ENCODE measurements at regions not wholly inside any gene's neighbourhood (a gene's known extent, or its start where the extent isn't known, plus 50 kb on each side); places are given as distances from the start of the nearest gene placed in this dataset. TPM values are rescaled to one million over a fixed set of nuclear protein-coding genes. Genes with fewer than 3 reads are reported as not detected.

DNA sequence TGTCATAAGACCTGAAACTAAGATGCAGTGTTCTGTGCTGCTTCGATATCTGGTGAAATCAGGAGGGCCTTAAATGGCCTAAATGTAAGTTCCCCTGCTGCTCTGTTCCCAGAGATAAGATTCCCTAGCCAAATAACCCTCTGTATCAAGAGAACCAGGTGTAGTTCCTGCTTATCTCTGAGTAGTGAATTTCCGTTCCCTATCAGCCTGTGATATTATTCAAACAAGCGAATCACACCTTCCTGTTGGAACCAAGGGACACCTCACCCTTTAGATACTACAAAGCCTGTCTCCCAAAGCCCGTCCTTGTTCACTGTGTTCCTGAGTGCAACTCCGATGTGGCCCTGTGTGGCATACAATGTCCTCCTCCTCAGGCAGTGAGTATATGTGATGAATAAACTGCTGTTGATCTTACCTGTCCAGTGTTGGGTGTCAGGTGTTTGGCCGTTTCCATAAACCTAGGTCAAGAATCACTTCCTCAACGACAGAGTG, 52.2 kb upstream of the COCH start:
- Histone ChIP-seq H3K4me3 (replicated peaks in 1 of 3; ENCODE audit: low read depth in 2 of 3, low read length in 3 of 3) (no peak overlapping the region), H3K4me2 (replicated peaks; ENCODE audit: extremely low read depth, low read length, poor library complexity, severe bottlenecking) (no peak overlapping the region), H3K27me3 (ENCODE audit: control insufficient read depth in 2 of 2, insufficient read depth in 2 of 2, low read length in 2 of 2) (no peaks in the 10 kb centered on the region), H3K79me2 (ENCODE audit: insufficient read depth, low read length) (no peaks in the 10 kb centered on the region), H4K20me1 (ENCODE audit: insufficient read depth, low read length) (no peaks in the 10 kb centered on the region), H3K9ac (ENCODE audit: insufficient read depth, low read length, poor library complexity, severe bottlenecking) (no peak overlapping the region), H2AFZ (ENCODE audit: insufficient read depth, low read depth, low read length, poor library complexity, severe bottlenecking) (no peak overlapping the region), H3K9me3 (replicated peaks in 1 of 2; ENCODE audit: control insufficient read depth in 1 of 2, insufficient read depth in 1 of 2, low read length in 2 of 2) (peaks cover 14 to 18% of the 10 kb centered on the region in 2 donors), H3K27ac (ENCODE audit: low read depth in 1 of 2, low read length in 2 of 2) (no peak overlapping the region), H3K4me1 (ENCODE audit: control insufficient read depth in 1 of 2, insufficient read depth in 2 of 2, low read length in 2 of 2) (no peaks in the 10 kb centered on the region), H3K36me3 (replicated peaks in 1 of 2; ENCODE audit: control insufficient read depth in 1 of 2, insufficient read depth in 2 of 2, low read length in 2 of 2) (no peaks in the 10 kb centered on the region)
- WGBS (ENCODE audit: insufficient coverage) = 52% methylated on average over 2 of the region's 7 CpGs
- no peak for DNase-seq
- Mint-ChIP-seq H3K27ac (no peak overlapping the region), H3K36me3 (peaks cover 0 to 3% of the 10 kb centered on the region in 2 donors), H3K9me3 (peaks cover 9 to 24% (median 21%) of the 10 kb centered on the region in 7 donors), H3K4me3 (no peak overlapping the region), H3K4me1 (no peaks in the 10 kb centered on the region), H3K27me3 (ENCODE audit: low read depth in 3 of 3) (peaks cover 0 to 4% (median 2%) of the 10 kb centered on the region in 3 donors)
- intact Hi-C loops (cut with micrococcal nuclease) = no loop called here
- no peak for TF ChIP-seq CTCF (IDR thresholded peaks at IDR 0.05)

Small RNA genes lying in the stretch of these regions (small RNA-seq; reads per million reads assigned to genes)
- gene AL049830.2 (ENCODE audit: insufficient read length, low read depth) = not detected

Measured in CD14-positive monocyte (primary cell).